SK-N-SH (cell line): ENCODE measurements at regions not wholly inside any gene's neighbourhood (a gene's known extent, or its start where the extent isn't known, plus 50 kb on each side); places are given as distances from the start of the nearest gene placed in this dataset.

ENCODE experiments used
- CHD2 ChIP-seq: fragments of 150-350 bp; IDR thresholded peaks from 2 replicates; pipeline ENCODE4 v1.6.1; 2018; ENCODE audit warnings: low read length; ENCODE audit not compliant: partially characterized antibody
- ELF1 ChIP-seq: IDR thresholded peaks from 2 replicates; pipeline ENCODE4 v1.4.0; 2012
- EP300 ChIP-seq, 2 experiments: IDR thresholded peaks; 2 replicates each; pipeline versions ENCODE4 v1.4.0 to v1.6.1; 2012; ENCODE audit warnings: borderline replicate concordance in 1 of 2, low read depth in 1 of 2, low read length in 1 of 2
- EZH2phosphoT487 ChIP-seq: fragments of 200-600 bp; sonication (generic); IDR thresholded peaks from 2 replicates; pipeline ENCODE4 v1.6.1; 2017; ENCODE audit warnings: low read depth, mixed run types, mild to moderate bottlenecking, antibody characterized with exemption, moderate library complexity, borderline replicate concordance
- GABPA ChIP-seq: IDR thresholded peaks from 2 replicates; pipeline ENCODE4 v1.4.0; 2012; ENCODE audit warnings: low read depth, mild to moderate bottlenecking
- GATA2 ChIP-seq: sonication (generic); formaldehyde crosslinking; IDR thresholded peaks from 2 replicates; pipeline ENCODE4 v1.5.0; 2020; ENCODE audit warnings: mild to moderate bottlenecking, missing genetic modification reagents
- IRF3 ChIP-seq: fragments of 150-350 bp; IDR thresholded peaks from 2 replicates; pipeline ENCODE4 v1.6.1; 2016; ENCODE audit warnings: mild to moderate bottlenecking, low read depth, low read length
- MXI1 ChIP-seq: IDR thresholded peaks from 2 replicates; pipeline ENCODE4 v1.6.1; 2012; ENCODE audit warnings: mild to moderate bottlenecking, low read depth, low read length, improper control_type of control experiment
- NFIC ChIP-seq: IDR thresholded peaks from 2 replicates; pipeline ENCODE4 v1.4.0; 2012; ENCODE audit warnings: borderline replicate concordance
- NRF1 ChIP-seq: IDR thresholded peaks from 2 replicates; pipeline ENCODE4 v1.6.1; 2012; ENCODE audit warnings: low read depth, mild to moderate bottlenecking, low read length
- POLR2AphosphoS5 ChIP-seq: IDR thresholded peaks from 2 replicates; pipeline ENCODE4 v1.6.1; 2012; ENCODE audit warnings: low read depth, low read length
- RAD21 ChIP-seq: IDR thresholded peaks from 2 replicates; pipeline ENCODE4 v1.6.1; 2012; ENCODE audit warnings: mild to moderate bottlenecking, low read length
- RFX5 ChIP-seq: IDR thresholded peaks from 2 replicates; pipeline ENCODE4 v1.6.1; 2012; ENCODE audit warnings: mild to moderate bottlenecking, improper control_type of control experiment, low read length
- SIN3A ChIP-seq: IDR thresholded peaks from 2 replicates; pipeline ENCODE4 v1.6.1; 2012; ENCODE audit warnings: low read depth, mild to moderate bottlenecking, low read length, moderate library complexity, borderline replicate concordance
- TAF1 ChIP-seq: IDR thresholded peaks from 2 replicates; pipeline ENCODE4 v1.6.1; 2012; ENCODE audit warnings: low read depth, mild to moderate bottlenecking, low read length, moderate library complexity, borderline replicate concordance
- TCF12 ChIP-seq: IDR thresholded peaks from 2 replicates; pipeline ENCODE4 v1.4.0; 2012
- USF2 ChIP-seq: fragments of 150-350 bp; IDR thresholded peaks from 2 replicates; pipeline ENCODE4 v1.6.1; 2017; ENCODE audit warnings: antibody characterized with exemption, low read length, low read depth, borderline replicate concordance
- TF ChIP-seq, protein P1 (sequence below): IDR thresholded peaks from 2 replicates; pipeline ENCODE4 v1.6.1; 2012; ENCODE audit warnings: mild to moderate bottlenecking, low read depth, low read length, moderate library complexity
- TF ChIP-seq, protein P2 (sequence below): IDR thresholded peaks from 2 replicates; pipeline ENCODE4 v1.4.0; 2012; ENCODE audit warnings: low read depth, borderline replicate concordance
- TF ChIP-seq, protein P3 (sequence below): IDR thresholded peaks from 2 replicates; pipeline ENCODE4; 2012

GRCh38 chr13:79662882-79663281 lies 181.9 kb downstream of the NDFIP2 start (continued):
- TF ChIP-seq, protein P1, sequence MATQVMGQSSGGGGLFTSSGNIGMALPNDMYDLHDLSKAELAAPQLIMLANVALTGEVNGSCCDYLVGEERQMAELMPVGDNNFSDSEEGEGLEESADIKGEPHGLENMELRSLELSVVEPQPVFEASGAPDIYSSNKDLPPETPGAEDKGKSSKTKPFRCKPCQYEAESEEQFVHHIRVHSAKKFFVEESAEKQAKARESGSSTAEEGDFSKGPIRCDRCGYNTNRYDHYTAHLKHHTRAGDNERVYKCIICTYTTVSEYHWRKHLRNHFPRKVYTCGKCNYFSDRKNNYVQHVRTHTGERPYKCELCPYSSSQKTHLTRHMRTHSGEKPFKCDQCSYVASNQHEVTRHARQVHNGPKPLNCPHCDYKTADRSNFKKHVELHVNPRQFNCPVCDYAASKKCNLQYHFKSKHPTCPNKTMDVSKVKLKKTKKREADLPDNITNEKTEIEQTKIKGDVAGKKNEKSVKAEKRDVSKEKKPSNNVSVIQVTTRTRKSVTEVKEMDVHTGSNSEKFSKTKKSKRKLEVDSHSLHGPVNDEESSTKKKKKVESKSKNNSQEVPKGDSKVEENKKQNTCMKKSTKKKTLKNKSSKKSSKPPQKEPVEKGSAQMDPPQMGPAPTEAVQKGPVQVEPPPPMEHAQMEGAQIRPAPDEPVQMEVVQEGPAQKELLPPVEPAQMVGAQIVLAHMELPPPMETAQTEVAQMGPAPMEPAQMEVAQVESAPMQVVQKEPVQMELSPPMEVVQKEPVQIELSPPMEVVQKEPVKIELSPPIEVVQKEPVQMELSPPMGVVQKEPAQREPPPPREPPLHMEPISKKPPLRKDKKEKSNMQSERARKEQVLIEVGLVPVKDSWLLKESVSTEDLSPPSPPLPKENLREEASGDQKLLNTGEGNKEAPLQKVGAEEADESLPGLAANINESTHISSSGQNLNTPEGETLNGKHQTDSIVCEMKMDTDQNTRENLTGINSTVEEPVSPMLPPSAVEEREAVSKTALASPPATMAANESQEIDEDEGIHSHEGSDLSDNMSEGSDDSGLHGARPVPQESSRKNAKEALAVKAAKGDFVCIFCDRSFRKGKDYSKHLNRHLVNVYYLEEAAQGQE, result no peak
- peak; percentile 48 for TF ChIP-seq RAD21
- TF ChIP-seq RFX5, result no peak
- TF ChIP-seq TCF12, result peak; percentile 49; the same call in 1 of the 2 replicates
- TF ChIP-seq IRF3, result no peak
- TF ChIP-seq NFIC, result no peak
- no peak; a peak in 1 of 4 replicates for TF ChIP-seq EP300 (IDR thresholded peaks at IDR 0.05; ENCODE audit: borderline replicate concordance in 1 of 2, low read depth in 1 of 2, low read length in 1 of 2)
- TF ChIP-seq GATA2 (CRISPR knock-in tag), result 0 out of 2 replicates have a peak, but pooled peaks have one; percentile 29
- TF ChIP-seq NRF1, result no peak
- no peak for TF ChIP-seq SIN3A
- no peak for TF ChIP-seq USF2
- TF ChIP-seq ELF1, result no peak
- no peak for TF ChIP-seq TAF1
- no peak for TF ChIP-seq POLR2AphosphoS5
- TF ChIP-seq GABPA, result no peak
- TF ChIP-seq, protein P2, sequence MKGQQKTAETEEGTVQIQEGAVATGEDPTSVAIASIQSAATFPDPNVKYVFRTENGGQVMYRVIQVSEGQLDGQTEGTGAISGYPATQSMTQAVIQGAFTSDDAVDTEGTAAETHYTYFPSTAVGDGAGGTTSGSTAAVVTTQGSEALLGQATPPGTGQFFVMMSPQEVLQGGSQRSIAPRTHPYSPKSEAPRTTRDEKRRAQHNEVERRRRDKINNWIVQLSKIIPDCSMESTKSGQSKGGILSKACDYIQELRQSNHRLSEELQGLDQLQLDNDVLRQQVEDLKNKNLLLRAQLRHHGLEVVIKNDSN, result no peak
- no peak for TF ChIP-seq MXI1
- TF ChIP-seq CHD2, result no peak
- no peak for TF ChIP-seq EZH2phosphoT487
- TF ChIP-seq, protein P3, sequence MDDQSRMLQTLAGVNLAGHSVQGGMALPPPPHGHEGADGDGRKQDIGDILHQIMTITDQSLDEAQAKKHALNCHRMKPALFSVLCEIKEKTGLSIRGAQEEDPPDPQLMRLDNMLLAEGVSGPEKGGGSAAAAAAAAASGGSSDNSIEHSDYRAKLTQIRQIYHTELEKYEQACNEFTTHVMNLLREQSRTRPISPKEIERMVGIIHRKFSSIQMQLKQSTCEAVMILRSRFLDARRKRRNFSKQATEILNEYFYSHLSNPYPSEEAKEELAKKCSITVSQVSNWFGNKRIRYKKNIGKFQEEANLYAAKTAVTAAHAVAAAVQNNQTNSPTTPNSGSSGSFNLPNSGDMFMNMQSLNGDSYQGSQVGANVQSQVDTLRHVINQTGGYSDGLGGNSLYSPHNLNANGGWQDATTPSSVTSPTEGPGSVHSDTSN, result peak; percentile 40
